ENCODE measurements at regions not wholly inside any gene's neighbourhood (a gene's known extent, or its start where the extent isn't known, plus 50 kb on each side); places are given as distances from the start of the nearest gene placed in this dataset.

GRCh38 chr2:176833671-176834070 lies 378.9 kb upstream of the HNRNPA3 start:
- no peak overlapping the region for H3K4me3 ChIP-seq (ENCODE audit: low read depth, low read length)
- no peak for DNase-seq (ENCODE audit: low read depth)
- TF ChIP-seq, protein P1, sequence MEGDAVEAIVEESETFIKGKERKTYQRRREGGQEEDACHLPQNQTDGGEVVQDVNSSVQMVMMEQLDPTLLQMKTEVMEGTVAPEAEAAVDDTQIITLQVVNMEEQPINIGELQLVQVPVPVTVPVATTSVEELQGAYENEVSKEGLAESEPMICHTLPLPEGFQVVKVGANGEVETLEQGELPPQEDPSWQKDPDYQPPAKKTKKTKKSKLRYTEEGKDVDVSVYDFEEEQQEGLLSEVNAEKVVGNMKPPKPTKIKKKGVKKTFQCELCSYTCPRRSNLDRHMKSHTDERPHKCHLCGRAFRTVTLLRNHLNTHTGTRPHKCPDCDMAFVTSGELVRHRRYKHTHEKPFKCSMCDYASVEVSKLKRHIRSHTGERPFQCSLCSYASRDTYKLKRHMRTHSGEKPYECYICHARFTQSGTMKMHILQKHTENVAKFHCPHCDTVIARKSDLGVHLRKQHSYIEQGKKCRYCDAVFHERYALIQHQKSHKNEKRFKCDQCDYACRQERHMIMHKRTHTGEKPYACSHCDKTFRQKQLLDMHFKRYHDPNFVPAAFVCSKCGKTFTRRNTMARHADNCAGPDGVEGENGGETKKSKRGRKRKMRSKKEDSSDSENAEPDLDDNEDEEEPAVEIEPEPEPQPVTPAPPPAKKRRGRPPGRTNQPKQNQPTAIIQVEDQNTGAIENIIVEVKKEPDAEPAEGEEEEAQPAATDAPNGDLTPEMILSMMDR (IDR thresholded peaks at IDR 0.05; ENCODE audit: low read depth, low read length, missing control alignments), result no peak
- in situ Hi-C loops (cut with HindIII; ENCODE audit: low sequenced_read_pairs), result no loop called here

- no peak for DNase-seq (ENCODE audit: low read depth)
- in situ Hi-C loops (cut with HindIII; ENCODE audit: low sequenced_read_pairs), result no loop called here
- TF ChIP-seq, protein P1 (IDR thresholded peaks at IDR 0.05; ENCODE audit: low read depth, low read length, missing control alignments), result no peak
- H3K4me3 ChIP-seq (ENCODE audit: low read depth, low read length), result no peak overlapping the region
Observed at GRCh38 chr2:176834226-176834625, 378.4 kb upstream of the HNRNPA3 start.

DNA sequence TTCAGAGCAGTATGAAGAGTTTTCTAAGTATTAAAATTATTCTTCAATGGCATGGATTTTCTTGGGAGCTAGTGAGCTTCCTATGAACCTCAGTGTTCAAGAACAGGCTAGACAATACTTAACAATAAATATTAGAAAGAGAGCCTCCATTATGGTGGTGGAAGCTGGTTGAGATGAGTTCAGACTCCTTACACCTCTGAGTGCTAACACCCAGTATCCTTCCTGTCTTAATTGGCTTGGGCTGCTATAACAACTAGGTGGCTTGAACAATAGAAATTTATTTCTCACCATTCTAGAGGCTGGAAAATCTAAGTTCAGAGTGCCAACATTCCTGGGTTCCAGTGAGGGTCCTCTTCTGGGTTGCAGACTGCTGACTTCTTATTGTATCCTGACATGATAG lies 369.4 kb upstream of the HNRNPA3 start:
- TF ChIP-seq, protein P1 (IDR thresholded peaks at IDR 0.05; ENCODE audit: low read depth, low read length, missing control alignments), result no peak
- no peak for DNase-seq (ENCODE audit: low read depth)

GRCh38 chr2:176844461-176844860 lies 368.1 kb upstream of the HNRNPA3 start:
- no peak for DNase-seq (ENCODE audit: low read depth)
- in situ Hi-C loops (cut with HindIII; ENCODE audit: low sequenced_read_pairs), result no loop called here
- TF ChIP-seq, protein P1 (IDR thresholded peaks at IDR 0.05; ENCODE audit: low read depth, low read length, missing control alignments), result no peak
- no peak overlapping the region for H3K4me3 ChIP-seq (ENCODE audit: low read depth, low read length)

More for the DNA sequence above, 369.4 kb upstream of the HNRNPA3 start:
- in situ Hi-C loops (cut with HindIII; ENCODE audit: low sequenced_read_pairs), result no loop called here
- H3K4me3 ChIP-seq (ENCODE audit: low read depth, low read length), result no peak overlapping the region

- in situ Hi-C loops (cut with HindIII; ENCODE audit: low sequenced_read_pairs), result no loop called here
- H3K4me3 ChIP-seq (ENCODE audit: low read depth, low read length), result no peak overlapping the region
- no peak for DNase-seq (ENCODE audit: low read depth)
- TF ChIP-seq, protein P1 (IDR thresholded peaks at IDR 0.05; ENCODE audit: low read depth, low read length, missing control alignments), result no peak
Observed at GRCh38 chr2:176845718-176846117, 366.9 kb upstream of the HNRNPA3 start.

GRCh38 chr2:176847575-176847974 lies 365.0 kb upstream of the HNRNPA3 start:
- TF ChIP-seq, protein P1 (IDR thresholded peaks at IDR 0.05; ENCODE audit: low read depth, low read length, missing control alignments), result no peak
- no peak overlapping the region for H3K4me3 ChIP-seq (ENCODE audit: low read depth, low read length)
- in situ Hi-C loops (cut with HindIII; ENCODE audit: low sequenced_read_pairs), result no loop called here

GRCh38 chr2:176848844-176849243 lies 363.8 kb upstream of the HNRNPA3 start:
- TF ChIP-seq, protein P1 (IDR thresholded peaks at IDR 0.05; ENCODE audit: low read depth, low read length, missing control alignments), result no peak
- H3K4me3 ChIP-seq (ENCODE audit: low read depth, low read length), result no peak overlapping the region
- in situ Hi-C loops (cut with HindIII; ENCODE audit: low sequenced_read_pairs), result no loop called here
- no peak for DNase-seq (ENCODE audit: low read depth)

More at GRCh38 chr2:176847575-176847974, 365.0 kb upstream of the HNRNPA3 start:
- no peak for DNase-seq (ENCODE audit: low read depth)

Measured in astrocyte of the cerebellum (primary cell).